ENCODE measurements at regions not wholly inside any gene's neighbourhood (a gene's known extent, or its start where the extent isn't known, plus 50 kb on each side); places are given as distances from the start of the nearest gene placed in this dataset.

- TF ChIP-seq TARDBP (IDR thresholded peaks at IDR 0.05; ENCODE audit: borderline replicate concordance) (no peak), CTCF (IDR thresholded peaks at IDR 0.05 in 2 of 3, conservative IDR thresholded peaks at IDR 0.05 in 1 of 3; ENCODE audit: control insufficient read depth in 2 of 3, extremely low read depth in 1 of 3, insufficient read depth in 1 of 3, low read depth in 3 of 3, low read length in 3 of 3) (no peak), POLR2A (IDR thresholded peaks at IDR 0.05; ENCODE audit: low read depth, low read length) (no peak), ZNF592 (IDR thresholded peaks at IDR 0.05) (no peak), ZBTB4 (CRISPR knock-in tag; IDR thresholded peaks at IDR 0.05) (no peak), TAF1 (IDR thresholded peaks at IDR 0.05; ENCODE audit: borderline replicate concordance, low read depth, low read length) (no peak), TCF3 (IDR thresholded peaks at IDR 0.05; ENCODE audit: borderline replicate concordance, insufficient read depth, low read depth, low read length) (no peak), USF2 (IDR thresholded peaks at IDR 0.05; ENCODE audit: borderline replicate concordance, low read depth, low read length) (no peak), CEBPB (IDR thresholded peaks at IDR 0.05; ENCODE audit: borderline replicate concordance in 1 of 2, low read depth in 2 of 2, low read length in 2 of 2) (no peak), SKIL (IDR thresholded peaks at IDR 0.05; ENCODE audit: low read depth, poor library complexity, severe bottlenecking) (no peak), MAX (IDR thresholded peaks at IDR 0.05; ENCODE audit: low read depth, low read length) (no peak), ESRRA (IDR thresholded peaks at IDR 0.05; ENCODE audit: low read length) (no peak), EZH2 (IDR thresholded peaks at IDR 0.05; ENCODE audit: borderline replicate concordance, control insufficient read depth, low read depth, low read length) (no peak)
These were observed 915.6 kb upstream of the CHAC2 start for GRCh38 chr2:52852006-52852405.
